ENCODE measurements at regions not wholly inside any gene's neighbourhood (a gene's known extent, or its start where the extent isn't known, plus 50 kb on each side); places are given as distances from the start of the nearest gene placed in this dataset.
"Not testable (repeated sequence)": the region's sequence is repeated elsewhere in the genome, so short reads cannot be mapped to it uniquely, and the experiment has no call there.

- TF ChIP-seq CTCF (IDR thresholded peaks at IDR 0.05; ENCODE audit: low read length); EZH2 (IDR thresholded peaks at IDR 0.05; ENCODE audit: borderline replicate concordance, low read length): not testable (repeated sequence)
These were observed 64.4 kb upstream of the KRTAP5-11 start for GRCh38 chr11:71647078-71647477.

All from OCI-LY1 (cell line).